ENCODE measurements at regions not wholly inside any gene's neighbourhood (a gene's known extent, or its start where the extent isn't known, plus 50 kb on each side); places are given as distances from the start of the nearest gene placed in this dataset.

DNA sequence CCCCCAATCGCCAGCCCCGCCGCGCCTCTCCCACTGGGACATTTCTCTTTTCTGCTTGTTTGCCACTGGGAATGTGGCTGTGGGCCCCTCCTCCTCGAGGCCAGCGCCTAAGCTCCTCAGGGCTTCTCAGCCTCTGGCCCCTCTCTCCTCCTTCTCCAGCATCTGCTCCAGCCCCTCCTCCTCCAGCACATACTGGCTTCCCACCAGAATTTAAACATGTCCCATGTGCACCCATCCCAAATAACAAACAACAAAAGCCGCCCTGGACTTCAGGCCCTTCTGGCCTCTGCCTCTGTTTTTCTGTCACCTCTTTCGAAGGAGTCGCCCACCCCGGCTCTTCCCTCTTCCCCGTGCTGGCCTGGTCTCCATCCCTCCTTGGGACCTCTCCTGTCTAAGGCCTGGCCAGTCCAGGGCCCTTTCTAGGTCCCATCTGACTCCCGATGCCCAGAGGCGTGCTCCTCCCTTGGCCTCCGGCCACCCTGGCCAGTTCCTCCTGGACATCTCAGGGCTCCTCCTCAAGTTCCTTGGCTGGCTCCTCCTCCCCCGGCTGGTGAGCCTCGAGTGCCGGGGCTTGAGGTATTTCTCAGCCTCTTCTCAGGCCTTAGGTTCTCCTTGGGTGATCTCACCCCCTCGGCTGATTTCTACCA, 94.6 kb upstream of the SLC6A6 start:
- no peak for DNase-seq (ENCODE audit: low spot score)

DNA sequence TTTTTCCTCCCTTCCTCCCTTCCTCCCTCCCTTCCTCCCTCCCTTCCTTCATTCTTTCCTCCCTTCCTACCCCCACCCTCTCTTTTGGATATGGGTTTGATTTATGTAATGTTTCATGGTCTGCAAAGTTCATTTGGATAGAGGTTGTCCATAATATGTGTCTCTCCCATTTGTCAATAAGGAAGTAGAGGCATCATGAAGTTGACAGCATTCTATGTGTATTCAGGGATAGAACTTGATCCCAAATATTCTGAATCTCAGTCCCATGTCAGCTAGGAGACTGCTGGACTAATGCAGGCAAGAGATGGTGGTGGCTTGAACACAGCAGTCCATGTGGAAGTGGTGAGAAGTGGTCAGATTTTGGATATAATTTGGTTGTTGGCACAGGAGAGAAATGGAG, 90.7 kb upstream of the SLC6A6 start:
- DNase-seq (ENCODE audit: low spot score) = no peak

DNA sequence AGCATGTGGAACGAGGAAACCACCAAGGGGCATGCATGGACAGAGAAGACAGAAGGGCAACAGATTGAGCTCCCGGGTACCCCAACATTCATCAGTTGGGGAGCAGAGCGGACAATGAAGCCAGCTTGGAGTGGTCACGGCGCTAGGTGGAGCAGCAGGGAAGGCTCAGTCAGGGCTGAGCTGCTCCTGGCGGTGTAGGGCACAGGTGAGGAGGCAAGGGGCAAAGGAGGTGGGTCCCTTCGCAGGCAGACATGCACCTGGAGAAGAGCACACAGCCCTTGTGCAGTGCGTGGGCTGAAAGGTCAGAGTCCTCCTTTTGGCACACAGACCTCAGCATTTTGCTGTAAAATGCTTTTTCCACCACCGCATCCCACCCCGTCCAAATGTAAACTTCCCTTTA, 90.0 kb upstream of the SLC6A6 start:
- DNase-seq (ENCODE audit: low spot score) = no peak

DNA sequence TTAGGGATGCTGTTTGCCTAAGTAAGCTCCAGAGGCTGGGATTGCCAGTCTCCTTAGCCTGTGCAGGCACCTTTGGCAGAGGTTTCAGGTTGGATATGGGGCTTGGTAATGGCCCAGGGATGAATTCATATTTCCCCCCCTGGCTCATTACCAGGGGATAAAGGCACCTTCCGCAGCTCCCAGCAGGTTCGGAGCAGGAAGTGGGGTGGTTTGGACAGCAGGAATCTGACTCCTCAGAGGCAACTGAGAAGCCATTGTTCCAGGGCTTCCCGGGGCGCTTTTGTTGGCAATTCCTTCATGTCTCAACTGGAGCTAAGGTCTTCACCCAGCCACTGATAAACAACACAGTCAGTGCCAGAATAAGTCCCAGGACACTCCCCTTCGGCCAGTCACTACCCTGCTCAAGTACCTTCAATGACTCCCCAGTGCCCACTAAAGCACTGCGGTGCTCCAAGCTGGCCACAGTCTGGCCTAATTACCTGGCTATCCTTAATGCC, 85.3 kb upstream of the SLC6A6 start:
- DNase-seq (ENCODE audit: low spot score) = no peak

DNA sequence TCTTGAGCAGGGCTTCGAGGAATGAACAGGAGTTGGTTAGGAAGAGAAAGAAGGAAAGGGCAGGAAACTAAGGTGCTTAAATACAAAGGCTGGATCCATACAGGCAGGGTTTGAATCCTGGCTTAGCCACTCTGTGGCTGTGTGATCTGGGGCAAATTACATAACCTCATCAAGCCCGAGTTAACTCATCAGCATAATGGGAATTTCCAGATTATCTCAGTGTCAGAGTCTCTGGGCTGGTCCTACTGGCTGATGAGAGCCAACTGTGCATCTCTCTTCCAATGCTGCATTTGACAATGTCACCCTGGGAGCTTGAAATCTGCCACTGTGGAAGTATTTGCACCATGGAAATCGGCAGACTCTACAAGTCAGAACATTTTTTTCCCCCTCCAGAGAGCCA, 83.8 kb upstream of the SLC6A6 start:
- DNase-seq (ENCODE audit: low spot score) = no peak

DNA sequence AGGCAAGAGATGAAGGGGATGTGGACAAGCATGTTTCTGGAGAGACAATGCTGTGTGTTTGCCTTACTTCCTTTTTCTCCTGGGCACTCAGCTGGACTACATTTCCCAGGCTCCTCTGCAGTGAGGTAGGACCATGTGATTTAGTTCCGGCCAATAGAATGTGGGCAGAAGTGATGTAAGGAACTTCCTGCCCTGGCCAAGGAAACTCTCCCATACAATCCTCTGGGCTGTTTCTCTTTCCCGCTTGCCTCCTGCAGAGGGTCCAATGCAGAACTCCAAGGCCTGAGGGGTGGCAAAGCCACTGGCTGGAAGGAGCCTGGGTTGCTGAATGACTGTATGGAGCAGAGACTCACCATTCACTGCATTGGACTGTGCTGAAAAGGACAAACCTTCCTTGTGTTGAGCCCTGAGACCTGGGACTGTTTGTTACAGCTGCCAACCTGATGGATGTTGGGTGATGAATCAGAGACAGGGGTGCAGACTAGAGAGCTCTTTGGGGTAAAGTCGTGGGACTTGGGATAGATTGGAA, 82.7 kb upstream of the SLC6A6 start:
- peak; percentile 54 for DNase-seq (ENCODE audit: low spot score)

DNA sequence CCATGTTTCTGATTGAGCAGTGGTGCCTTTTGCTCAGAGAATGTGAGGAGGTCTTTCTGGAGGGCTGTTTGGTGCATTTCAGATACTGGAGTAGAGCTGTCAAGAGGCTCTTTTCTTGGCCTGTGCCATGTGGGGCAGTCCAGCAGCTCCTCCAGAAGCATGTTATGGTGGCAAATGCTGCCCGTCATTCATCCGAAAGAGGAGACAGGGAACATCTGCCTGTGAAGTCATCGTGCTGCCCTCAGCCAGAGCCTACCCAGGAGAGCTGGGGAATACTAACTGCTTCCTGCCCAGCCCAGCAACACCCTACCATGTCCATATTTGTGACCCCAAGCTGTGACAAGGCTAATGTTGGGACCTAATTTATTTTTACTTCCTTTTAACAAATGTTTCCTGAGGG, 82.2 kb upstream of the SLC6A6 start:
- DNase-seq (ENCODE audit: low spot score) = no peak

DNA sequence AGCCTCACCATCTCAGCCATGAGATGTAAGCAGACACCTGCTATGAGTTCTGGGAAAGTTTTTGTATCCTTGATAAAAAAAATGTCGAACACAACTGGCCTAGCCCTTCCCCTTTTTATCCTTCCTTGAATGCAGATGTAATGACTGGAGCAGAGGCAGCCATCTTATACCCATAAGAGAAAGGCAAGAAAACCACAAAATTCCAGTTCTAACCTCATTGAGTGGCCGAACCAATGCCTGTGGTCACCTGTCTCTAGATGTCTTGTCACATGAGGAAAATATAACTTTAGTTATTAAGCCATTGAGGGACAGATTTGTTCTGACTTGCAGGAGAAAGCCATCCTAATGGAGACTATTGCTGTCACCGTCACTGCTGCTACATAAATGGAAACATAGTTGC, 80.4 kb upstream of the SLC6A6 start:
- DNase-seq (ENCODE audit: low spot score) = no peak

DNA sequence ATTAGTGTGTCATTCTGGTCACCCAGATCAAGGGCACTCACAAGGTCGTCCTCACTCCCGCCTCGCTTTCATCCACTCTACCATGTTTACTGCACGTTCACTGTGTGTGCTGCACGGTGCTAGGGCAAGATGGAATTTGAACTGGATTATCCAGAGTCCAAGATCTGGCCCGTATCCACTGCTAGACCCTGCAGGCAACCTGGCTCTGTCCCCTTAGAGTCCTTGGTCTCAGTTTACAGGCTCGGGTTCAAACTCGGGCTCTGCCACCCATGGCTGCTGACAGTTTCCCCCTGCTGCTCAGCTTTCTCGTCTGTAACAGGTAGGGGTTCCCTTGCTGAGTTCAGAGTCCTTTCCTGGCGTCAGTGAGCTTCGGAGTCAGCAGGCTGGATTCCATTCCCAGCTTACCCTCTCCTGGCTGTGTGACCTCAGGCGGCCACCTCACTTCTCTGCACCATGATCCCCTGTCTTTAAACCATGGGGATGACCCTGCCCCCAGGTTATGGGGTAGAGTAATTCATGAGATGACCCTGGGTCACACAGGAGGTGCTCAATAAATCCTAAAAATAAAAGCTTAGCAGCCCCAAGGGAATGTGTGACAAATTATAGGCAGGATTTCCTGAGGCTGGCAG, 79.6 kb upstream of the SLC6A6 start:
- DNase-seq (ENCODE audit: low spot score) = no peak

DNA sequence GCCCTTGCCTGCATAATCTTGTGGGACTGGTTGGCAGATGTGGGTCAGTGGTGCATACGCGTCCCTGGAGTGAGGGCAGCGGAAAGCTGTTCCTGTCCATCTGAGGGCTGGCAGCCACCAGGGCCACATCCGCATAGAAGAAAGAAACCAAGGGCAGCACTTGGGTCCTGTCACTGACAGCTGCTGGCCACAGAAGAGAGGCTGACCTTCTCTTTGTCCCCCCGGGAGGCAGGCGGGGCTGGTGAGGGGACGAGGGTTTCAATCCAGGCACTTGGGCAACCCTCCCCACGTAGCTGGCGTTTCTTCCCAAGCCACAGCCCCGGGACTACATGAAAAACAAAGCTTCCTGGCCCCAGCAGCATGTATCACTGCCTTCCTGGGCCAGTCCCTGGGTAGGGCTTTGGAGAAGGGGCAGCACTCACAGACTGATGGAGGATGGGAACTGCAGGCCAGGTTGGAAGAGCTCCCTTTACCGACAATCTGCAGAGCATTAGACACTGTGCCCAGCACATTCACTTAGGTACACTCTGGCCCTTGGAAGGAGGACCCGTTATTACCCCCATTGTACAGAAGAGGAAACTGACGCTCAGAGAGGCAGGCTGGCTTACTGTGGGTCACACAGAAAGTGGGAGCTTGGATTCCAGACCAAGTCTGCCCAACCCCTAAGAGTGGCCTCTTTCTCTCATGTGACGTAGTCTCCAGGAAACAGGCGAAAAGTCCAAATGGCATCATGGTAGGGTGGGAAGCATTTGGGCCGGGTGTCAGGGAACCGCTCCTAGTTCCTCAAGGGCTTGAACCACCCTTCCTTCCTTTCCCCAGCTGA, 78.8 kb upstream of the SLC6A6 start:
- DNase-seq (ENCODE audit: low spot score) = no peak

DNA sequence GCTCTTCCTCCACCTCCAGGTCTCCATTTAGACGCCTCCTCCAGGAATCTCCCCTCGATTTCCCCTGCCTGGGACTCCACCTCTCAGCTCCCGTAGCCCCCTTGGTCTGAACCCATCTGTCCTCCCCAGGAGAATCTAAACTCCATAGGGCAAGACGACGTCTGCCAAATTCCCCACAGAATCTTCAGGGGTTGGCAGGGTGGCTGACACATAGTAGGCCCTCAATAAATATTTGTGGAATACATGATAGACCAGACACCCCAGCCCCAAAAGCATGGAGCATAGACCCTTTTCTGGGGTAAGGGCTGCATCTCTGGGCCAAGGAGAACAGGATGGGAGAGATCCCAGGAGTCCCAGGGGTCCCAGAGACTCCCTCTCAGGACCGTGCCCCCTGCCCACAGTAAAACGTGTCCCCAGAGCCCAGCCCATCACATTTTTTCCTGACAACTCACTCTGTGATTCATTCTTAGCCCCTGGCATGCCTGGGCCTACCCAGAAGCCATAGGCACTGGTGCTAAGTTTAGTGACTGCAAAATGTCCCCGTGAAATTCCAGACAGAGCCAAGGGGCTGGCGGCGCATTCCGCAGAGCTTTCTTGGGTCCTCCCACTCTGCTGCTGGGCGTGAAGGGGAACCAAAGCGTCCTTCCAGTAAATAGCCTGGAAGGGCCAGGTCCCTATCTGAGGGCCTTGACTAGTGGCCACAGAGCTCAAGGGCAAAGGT, 78.0 kb upstream of the SLC6A6 start:
- DNase-seq (ENCODE audit: low spot score) = peak; percentile 47

DNA sequence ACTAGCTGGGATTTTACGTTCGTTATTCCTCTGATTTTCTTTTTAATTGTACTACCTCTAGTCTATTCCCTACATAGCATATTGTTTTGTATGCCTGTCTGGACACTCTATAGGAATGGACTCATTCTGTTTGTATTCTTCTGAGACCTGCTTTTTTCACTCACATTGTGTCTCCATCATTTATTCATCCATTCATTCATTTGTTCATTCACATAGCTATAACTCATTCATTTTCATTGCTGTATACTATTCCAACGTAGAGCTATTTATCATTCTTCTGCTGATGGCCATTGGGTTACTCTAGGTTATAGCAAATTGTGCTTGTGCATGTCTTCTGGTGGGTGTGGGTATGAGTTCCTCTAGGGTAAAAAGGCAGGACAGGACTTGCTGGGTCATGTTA, 74.0 kb upstream of the SLC6A6 start:
- no peak for DNase-seq (ENCODE audit: low spot score)

DNA sequence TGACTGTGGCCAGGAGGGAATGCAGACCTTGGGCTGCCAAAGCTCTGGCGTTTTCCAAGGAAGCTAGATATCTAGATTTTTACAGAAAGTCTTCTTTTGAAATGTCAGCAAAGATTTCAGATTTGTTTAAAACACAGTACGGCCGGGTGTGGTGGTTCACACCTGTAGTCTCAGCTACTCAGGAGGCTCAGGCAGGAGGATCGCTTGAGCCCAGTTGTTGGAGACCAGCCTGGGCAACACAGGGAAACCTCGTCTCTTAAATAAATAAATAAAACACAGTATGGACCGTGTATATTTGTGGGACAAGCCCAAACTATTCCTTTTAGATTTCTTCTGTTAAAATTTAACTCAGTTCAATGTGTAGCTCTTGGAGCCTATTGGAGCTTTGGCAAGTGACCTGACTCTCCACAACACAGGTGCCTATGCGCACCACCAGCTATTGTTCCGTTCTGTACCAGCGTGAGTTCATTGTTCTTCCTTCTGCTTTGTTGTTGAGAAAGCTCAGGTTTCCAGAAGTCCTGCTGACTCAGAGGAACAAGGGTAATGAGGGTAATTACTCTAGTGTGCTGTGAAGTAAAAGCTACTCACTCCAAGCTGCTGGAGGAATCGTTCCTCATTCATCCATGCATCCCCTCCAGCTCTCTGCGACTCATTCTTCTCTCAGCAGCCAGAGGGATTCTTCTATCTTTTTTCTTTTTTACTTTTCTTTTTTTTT, 73.1 kb upstream of the SLC6A6 start:
- no peak for DNase-seq (ENCODE audit: low spot score)

DNA sequence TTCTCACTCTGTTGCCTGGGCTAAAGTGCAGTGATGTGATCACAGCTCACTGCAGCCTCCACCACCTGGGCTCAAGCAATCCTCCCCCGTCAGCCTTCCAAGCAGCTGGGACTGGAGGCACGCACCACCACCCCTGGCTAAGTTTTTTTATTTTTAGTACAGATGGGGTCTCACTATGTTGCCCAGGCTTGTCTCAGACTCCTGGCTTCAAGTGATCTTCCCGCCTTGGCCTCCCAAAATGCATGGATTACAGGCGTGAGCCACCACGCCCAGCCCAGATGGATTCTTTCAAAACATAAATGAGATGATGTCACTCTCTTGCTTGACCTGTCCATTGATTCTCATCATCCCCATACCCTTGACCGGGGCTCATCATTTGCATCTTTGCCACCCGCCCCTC, 72.6 kb upstream of the SLC6A6 start:
- DNase-seq (ENCODE audit: low spot score) = no peak

DNA sequence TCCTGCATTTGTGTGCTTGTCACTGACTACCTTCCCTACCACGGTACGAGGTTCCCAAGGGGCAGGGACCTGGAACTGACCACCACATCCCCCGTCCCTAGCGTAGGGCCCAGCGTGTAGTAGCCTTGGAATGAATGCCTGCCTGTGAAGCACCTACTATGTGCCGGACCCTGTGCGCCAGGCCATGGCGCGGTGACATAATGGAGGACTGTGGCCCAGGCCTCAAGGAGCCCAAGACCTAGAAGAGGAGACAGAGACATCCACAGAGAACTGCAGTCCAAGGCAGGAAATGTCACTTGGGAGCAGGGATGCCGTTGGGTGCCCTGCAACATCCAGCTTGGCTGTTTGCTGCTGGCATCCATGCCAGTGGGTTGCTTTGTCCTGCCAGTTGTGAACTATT, 71.9 kb upstream of the SLC6A6 start:
- DNase-seq (ENCODE audit: low spot score) = no peak

DNA sequence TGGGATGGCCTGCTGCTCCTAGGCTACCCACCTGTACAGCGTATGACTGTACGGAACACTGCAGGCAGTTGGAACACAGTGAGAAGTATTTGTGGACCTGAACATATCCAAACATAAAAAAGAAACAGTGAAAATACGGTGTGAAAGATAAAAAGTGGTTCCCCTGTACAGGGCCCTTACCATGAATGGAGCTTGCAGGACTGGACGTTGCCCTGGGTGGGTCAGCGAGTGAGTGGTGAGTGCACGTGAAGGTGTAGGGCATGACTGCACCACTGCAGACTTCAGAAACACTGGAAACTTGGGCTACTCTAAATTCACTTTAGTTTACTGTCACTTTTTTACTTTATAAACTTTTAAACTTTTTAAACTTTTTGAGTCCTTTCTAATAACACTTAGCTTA, 71.2 kb upstream of the SLC6A6 start:
- DNase-seq (ENCODE audit: low spot score) = no peak

DNA sequence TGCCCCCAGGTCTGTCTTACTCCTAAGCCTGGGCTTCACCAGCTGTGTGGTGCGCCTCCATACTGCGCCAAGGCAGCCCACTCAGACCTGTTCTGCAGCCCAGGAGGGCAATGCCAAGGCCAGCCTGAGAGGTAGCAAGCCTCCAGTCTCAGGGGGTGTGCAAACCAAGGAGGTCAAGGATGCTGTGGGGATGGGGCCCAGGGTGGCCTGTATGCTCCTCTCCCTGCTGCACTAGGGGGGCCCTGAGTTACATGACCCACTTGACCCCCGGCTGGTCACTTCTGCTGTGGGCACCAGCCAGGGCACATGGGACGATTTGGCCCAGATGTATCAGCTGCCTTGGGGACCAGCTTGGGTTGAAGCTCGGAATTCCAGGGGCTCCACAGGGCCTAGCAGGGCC, 70.0 kb upstream of the SLC6A6 start:
- no peak for DNase-seq (ENCODE audit: low spot score)

DNA sequence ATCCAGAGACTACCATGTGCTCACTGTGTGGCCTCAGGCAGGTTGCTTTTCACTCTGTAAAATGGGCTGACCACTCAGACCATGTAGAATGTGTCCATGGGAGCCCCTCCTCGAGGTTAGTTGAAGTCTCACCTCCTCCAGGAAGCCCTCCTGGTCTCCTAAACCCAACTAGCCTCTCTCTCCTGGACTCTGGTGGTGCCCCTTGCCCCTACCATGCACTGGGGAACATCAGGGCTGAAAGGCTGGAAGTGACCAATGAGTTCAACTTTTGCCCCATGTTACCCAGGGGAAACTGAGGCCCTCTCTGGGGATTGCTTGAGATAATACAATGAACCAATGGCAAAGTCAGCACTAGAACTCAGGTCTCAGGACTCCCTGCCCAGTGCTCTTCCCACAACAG, 69.2 kb upstream of the SLC6A6 start:
- no peak for DNase-seq (ENCODE audit: low spot score)

DNA sequence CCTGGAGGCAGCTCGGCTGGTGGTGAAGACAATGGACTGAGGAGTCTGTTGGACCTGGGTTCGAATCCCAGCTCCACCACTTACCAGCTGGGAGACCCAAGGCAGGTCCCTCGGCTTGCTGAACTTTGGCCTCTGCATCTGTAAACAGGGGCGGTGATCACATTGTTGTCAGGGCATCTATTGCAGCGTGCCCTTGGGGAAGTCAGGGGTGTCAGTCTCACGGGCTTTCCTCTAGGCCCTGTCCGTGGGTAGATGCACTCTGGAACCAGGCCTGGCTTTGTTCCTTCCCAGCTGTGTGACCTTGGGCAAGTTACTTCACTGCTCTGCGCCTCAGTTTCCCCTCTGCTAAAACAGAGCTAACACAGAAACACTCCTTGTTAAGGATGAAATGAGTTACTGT, 68.8 kb upstream of the SLC6A6 start:
- DNase-seq (ENCODE audit: low spot score) = no peak

DNA sequence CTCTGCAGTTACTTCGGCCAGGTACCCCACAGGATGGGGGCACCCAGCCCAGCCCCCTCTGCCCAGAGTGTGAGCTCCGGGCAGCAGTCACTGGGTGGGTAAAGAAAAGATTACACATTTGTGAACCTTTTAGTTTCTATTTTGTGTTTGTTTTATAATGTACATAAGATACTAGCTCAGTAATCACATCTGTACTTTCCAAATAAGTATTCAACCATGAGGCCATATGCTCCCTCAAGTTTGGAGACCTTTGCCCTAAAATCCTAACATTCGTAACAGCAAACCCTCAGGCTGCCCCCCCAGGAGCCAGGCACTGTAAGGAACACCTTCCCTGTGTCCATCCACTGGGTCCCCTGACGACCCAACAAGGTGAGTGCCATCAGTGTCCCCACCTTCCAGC, 68.3 kb upstream of the SLC6A6 start:
- DNase-seq (ENCODE audit: low spot score) = no peak

DNA sequence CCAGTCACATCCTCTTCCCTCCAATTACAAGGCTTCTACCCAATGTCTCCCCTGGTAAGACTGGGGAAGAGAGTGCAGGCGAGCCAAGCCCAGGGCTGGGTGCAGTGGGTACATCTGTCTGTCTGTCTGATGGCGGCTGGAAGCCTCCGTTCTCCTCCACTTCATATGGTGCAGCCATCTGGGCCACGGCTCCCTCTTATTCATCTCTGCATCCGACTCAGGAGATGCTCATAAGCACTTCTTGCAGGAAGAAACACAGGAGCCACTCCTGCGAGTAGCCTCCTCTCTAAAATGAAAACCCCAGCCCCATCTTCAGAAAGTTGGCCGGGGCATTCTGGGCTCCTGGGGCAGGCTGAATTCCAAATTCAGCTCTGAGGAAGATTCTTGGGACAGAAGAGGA, 67.5 kb upstream of the SLC6A6 start:
- DNase-seq (ENCODE audit: low spot score) = no peak

Measured in umbilical cord (tissue), 1 donor.